ENCODE measurements at regions not wholly inside any gene's neighbourhood (a gene's known extent, or its start where the extent isn't known, plus 50 kb on each side); places are given as distances from the start of the nearest gene placed in this dataset.
A peak's percentile ranks its signal among the peaks of the same experiment; 100 is the strongest.
"Not testable (repeated sequence)": the region's sequence is repeated elsewhere in the genome, so short reads cannot be mapped to it uniquely, and the experiment has no call there.

DNA sequence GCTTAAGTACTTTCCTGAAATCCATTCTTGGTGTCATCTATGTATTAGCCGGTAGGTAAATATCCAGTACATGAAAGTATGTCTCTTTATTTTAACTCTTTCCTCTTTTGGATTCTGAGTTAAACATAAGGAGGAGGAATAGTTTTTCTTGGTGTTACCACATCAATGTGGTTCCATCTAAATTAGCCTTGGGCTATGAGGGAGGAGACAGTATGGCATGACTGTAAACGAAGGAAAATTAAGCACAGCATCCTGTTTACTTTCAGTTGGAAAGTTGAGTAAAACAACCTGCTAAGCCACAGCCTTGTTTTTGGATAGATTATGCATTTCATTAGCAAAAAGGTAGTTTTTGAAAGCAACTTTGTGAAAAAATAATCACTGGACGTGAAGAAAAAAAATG is 693.0 kb upstream of the SOX9 start:
- DNase-seq (ENCODE audit: low read depth, low spot score) = no peak

DNA sequence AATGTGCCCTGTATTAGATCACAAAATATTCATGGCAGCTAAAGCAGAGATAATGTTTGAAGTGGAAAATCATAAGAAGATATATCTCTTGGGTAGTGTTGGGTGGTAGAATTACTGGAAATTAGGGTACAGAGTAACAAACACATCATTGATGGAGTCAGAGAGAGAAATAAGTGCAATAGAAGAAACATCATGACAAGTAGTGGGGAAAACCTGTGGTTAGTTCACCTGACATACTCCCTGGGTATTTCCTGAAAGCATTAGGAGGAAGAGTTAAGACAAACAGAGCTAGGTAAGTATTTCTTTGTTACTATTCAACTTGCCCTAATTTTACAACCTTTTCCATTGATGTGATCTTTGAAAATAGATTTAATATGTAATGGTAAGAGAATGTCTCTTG is 691.9 kb upstream of the SOX9 start:
- no peak for DNase-seq (ENCODE audit: low read depth, low spot score)

DNA sequence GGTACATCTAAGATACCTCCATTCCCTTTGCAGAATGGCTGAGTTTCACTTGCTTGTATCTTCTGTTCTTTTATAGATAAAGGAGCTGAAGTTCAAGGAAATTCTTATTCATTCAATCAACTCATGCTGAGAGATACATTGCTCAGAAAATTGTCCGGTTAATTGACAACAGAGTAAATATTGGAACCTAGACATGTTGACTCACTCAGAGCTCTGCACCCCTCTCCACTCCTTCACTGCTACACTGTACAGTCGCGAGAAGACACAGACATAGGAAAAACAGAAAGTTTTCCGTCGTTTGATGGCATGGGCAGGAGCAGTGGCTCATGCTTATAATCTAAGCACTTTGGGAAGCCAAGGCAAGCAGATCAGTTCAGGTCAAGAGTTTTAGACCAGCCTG is 690.5 kb upstream of the SOX9 start:
- DNase-seq (ENCODE audit: low read depth, low spot score) = no peak

DNA sequence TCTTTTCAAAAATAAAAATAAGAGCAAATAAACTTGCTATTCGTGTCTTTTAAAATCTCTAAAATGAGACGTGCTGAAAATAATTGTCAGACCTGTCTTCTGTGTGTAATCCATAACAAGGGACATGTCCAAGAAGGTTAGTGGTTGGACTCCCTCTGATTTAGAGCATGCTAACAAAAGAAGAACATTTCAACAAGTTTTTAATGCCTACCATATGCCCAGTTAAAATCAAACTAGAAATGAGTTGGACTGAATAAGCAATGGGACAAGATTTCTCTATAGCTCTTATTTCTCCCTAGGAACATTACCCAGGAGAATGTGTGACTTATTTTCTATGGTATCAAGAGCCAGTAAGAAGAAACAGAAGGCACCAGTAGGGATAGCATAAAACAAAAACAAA is 689.7 kb upstream of the SOX9 start:
- DNase-seq (ENCODE audit: low read depth, low spot score) = no peak

DNA sequence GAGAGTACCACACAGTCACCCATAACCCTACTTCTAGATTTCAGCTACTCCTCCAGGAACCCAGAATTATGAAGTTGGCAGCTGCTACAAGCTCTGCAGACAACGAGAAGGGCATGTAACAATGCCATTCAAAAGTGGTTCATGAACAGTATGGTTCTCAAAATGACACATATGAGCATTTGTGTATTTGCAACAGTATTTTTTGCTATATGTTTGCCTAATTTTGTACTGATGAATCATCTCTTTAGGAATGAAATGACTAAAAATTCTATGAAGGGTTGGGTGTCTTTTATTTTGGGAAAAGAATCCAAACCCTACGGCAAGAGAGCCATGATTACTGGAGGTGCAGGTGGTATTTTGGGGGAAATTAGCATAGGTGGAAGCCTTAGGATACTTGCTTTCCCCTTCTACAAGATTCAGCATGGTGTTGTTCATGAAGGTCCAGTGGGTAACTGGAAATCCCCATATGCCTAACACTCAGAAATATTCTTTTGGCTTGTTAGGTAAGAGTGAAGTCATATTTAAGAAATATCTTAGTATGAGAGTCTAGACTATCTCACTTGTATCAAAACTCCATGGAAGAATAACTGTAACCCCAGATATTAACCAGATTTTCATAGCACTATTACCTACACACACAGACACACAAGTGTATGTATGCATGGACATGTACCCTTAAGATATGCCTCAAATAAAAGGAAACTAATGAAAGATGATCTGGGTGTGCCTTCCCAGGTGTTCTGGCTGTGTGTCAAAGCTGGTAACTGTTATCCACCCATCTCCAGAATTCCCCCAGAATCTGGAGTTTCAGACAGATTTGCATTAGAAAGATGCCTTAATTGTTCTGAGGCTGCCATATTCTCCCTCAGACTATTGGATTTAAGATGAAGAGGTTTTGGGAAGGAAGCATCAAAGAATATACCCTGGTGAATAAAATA is 688.2 kb upstream of the SOX9 start:
- no peak for DNase-seq (ENCODE audit: low read depth, low spot score)

DNA sequence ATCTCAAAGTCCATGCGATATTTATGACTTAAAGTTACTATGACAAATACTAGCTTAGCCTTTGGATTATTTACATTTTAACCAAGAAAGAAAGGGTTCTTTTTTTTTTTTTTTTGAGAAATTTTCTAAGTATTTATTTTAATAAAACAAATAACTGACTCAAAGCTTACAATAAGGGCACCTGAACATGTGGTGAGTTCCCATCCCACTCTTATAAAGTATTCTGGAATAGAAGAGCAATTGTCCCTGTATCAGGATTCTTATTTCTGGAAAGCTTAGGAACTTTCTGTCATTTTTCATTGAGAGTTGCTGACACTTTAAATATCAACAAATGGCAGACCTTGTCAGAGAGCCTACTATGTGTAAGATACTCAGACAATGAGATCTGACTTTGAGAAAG is 686.1 kb upstream of the SOX9 start:
- no peak for DNase-seq (ENCODE audit: low read depth, low spot score)

DNA sequence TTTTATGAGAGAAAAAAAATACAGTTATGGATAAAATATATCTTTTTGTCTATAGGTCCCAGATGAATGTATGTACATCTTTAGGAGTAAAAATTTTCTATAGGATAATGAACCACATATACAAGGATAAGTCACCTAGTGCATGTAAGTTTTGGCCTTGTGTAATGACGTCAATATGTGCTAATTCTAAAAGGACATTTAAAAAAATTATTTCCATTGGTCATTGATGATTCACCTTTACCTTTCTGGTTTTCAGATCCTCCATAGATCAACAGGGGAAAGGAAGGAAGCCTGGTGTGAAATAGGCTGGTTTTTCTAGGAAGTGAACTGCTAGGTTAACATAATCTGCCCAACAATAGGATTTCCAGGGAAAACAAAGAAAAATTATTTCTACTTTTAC is 684.3 kb upstream of the SOX9 start:
- no peak for DNase-seq (ENCODE audit: low read depth, low spot score)

DNA sequence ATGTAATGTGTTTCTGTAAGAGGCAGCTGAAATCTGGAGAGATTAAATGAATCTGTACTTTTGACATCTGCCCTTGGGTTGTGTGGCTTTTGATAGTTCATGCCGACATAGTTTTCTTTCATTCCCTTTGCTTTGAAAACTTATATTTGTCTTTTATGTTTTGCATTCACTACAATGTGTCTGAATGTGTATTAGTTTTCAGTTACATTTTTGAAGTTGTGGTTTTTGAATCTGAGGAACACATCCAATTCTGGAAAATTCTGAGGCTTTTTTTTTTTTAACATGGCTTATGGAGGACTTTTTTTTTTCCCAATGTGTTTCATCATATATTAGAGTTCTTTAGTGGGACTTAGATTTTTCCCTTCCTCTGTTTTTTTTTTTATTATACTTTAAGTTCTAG is 683.7 kb upstream of the SOX9 start:
- no peak for DNase-seq (ENCODE audit: low read depth, low spot score)

DNA sequence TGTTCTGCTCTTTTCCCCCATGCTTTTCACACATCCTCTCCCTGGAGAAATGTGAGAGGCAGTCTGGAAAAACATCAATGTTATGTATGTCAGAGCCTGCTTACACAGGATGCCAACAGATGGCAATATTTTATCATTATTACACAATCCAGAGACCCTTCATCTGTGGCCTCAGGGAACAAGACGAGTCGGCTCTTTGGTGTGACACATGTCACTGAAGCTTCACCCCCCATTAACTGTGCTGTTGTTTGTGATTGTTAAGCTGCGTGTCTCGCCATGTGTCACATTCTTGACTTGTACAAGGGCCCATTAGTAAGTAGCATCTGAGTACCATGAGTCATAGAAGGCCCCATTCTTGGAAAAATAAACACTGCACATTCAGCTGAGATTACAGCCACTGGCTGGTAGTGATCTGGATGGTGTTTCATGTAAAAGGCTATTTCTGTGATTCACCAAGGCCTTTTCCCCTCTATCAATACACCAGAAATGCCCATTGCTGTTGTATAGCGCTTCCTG is 682.1 kb upstream of the SOX9 start:
- peak; percentile 94 for DNase-seq (ENCODE audit: low read depth, low spot score)

- no peak for DNase-seq (ENCODE audit: low read depth, low spot score)
These were observed 680.3 kb upstream of the SOX9 start for GRCh38 chr17:71440513-71440912.

DNA sequence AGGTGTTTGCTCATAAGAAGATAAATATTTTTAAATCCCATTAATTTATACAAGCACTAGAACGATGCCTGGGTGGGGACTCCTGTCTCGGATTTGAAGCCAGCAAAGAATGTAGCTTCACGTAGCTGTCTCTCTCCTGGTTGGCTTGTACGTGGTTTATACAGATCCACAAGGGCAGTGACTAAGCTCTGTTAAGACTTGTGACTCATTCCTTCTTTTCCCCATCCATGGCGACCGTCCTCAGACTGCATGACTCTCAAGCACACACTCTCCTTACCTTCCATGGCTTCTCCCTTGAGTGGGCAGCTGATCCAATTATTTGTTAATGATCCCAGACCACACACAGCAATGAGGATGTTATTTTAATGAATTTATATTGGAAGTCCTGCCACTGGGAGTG is 679.7 kb upstream of the SOX9 start:
- DNase-seq (ENCODE audit: low read depth, low spot score) = peak; percentile 80

DNA sequence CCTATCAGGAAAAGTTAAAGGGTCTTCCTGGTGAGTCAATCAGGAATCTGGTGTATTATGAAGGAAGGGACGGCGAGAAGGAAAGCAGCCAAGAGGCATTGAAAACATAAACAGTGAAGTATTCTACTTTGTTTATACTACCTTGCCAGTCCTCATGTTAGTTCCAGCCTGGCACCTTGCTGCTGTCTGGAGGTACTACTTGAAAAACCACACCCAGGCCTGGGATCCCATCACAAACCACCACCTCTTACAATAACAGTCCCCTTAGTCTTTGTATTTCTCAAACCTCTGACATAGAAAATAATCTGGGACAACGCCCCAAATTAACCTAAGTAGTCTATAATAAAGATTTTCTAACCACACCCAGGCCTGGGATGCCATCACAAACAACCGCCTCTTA is 676.7 kb upstream of the SOX9 start:
- DNase-seq (ENCODE audit: low read depth, low spot score) = peak; percentile 51

- no peak for DNase-seq (ENCODE audit: low read depth, low spot score)
These were observed 674.0 kb upstream of the SOX9 start for GRCh38 chr17:71446645-71447437.

DNA sequence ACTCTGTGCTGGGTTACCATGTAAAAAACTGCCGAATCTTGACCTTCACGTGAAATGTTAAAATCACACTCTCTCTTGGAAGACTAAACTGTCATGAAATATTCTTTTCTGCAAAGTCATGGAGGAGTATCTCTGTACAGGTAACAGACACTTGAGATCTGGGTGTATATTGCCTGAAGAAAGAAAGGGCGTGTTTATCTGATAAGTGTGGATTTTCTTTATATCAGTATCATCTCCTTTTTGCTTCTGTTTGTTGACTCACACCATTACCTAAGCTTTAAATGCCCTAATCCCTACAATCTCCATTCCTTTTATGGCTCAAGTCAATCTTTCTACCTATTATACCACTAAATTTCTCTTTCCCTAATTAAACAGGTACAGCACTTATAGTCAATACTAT is 673.2 kb upstream of the SOX9 start:
- no peak for DNase-seq (ENCODE audit: low read depth, low spot score)

- DNase-seq (ENCODE audit: low read depth, low spot score) = not testable (repeated sequence)
These were observed 670.2 kb upstream of the SOX9 start for GRCh38 chr17:71450657-71451056.

DNA sequence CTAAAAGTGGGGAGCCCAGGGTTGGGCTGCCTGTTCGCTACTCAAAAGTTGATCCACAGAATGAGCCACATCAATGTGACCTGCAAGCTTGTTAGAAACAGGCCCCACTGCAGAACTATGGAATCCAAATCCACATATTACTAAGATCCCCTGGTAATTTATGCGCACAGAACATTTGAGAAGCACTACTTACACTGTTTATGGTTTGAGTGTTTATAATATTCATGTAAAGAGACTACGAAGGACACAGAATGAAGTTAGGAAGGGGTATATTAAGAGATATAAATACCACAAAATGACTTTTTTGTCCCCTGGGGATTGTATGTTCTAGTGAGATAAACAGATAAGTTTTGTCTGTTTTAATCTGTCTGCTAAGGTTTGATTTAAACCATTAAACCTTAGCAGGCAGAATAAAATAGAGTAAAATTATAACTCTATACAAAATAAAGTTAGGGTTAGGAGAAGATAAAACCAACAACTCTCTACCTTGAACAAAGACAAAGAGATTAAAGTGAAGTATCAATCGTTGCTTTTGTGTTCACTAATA is 666.9 kb upstream of the SOX9 start:
- no peak for DNase-seq (ENCODE audit: low read depth, low spot score)

- no peak for DNase-seq (ENCODE audit: low read depth, low spot score)
These were observed 665.6 kb upstream of the SOX9 start for GRCh38 chr17:71455219-71455618.

DNA sequence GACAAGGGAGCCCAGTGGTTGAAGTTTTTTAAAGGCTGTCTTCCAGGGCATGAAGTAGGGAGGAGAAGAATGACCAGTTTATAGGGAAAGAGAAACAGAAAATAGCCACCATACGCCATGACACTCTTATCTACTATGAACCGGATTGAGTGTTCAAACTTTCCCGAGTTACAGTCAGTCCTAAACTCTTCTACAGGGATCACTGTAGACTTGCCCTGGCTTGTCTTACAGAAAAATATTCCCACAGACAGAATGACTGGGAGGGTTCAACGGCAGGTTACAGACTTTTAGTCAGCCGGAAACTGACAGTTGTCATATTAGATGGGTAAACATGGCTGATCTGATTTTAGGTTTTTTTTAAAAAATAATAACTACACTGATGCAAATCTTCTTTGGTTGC is 662.5 kb upstream of the SOX9 start:
- DNase-seq (ENCODE audit: low read depth, low spot score) = no peak

- DNase-seq (ENCODE audit: low read depth, low spot score) = peak; percentile 56
These were observed 659.9 kb upstream of the SOX9 start for GRCh38 chr17:71460943-71461342.

DNA sequence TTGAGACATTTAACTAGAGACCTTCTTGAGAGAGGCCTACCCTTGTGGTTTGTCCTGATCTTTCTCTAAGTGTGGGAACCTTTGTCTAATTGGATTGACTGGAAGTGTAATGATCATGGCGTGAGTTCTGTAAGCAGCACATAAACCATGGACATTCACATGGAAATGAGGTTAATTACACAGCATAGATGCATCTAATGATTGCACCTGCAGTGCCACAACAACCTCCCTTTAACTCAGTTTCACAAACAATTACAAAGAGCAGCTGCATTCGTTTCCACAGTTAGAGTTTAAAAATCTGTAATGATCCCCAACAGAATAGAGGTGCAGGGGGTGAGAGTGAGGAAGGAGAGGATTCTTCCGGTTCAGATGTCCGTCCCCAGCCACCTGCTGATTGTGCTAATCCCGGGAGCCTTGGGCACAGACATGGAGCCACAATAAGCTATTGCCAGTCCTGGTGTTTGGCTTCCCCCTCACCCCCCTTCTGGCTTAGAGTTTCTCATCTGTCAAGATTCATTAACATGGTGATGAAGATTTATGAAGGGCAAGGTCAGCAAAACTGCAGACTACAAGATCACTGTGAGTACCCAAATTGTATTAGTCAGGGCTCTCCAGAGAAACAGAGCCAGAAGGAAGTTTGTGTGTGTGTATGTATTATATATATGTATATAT is 659.2 kb upstream of the SOX9 start:
- DNase-seq (ENCODE audit: low read depth, low spot score) = peak; percentile 52

DNA sequence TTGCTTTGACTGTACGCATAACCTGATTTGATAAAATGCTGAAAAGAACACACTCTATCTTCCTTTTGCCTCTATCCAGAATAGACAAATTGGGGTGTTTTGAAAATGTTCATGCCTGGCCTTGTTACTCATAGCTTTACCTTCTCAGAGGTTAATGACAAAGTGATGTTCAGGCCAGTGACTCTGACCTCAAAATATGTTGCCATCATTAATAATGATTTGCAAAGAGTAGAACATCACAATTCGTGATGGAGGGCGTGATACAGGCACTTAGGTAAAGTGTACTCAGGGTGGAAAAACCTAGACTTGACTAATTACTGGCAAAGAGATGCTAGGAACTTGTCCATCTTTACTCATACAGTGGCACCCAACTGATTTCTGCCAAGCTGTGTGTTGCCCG is 656.6 kb upstream of the SOX9 start:
- DNase-seq (ENCODE audit: low read depth, low spot score) = no peak

GRCh38 chr17:71464751-71465150 is 656.1 kb upstream of the SOX9 start:
- no peak for DNase-seq (ENCODE audit: low read depth, low spot score)
